ENCODE measurements at regions not wholly inside any gene's neighbourhood (a gene's known extent, or its start where the extent isn't known, plus 50 kb on each side); places are given as distances from the start of the nearest gene placed in this dataset.
A peak's percentile ranks its signal among the peaks of the same experiment; 100 is the strongest.

- no peaks in the 10 kb centered on the region for H3K9me3 ChIP-seq (ENCODE audit: insufficient read depth, low read length)
- peaks cover 2% of the 10 kb centered on the region for H3K4me1 ChIP-seq (ENCODE audit: insufficient read depth, insufficient read length)
- TF ChIP-seq ZNF274 (IDR thresholded peaks at IDR 0.05; ENCODE audit: low read depth, low read length), result no peak
- TF ChIP-seq SUZ12 (IDR thresholded peaks at IDR 0.05; ENCODE audit: extremely low read depth, insufficient read depth, insufficient read length), result no peak
- no peak for TF ChIP-seq YY1 (IDR thresholded peaks at IDR 0.05; ENCODE audit: insufficient read depth, insufficient read length)
- no peaks in the 10 kb centered on the region for H3K27me3 ChIP-seq (ENCODE audit: insufficient read depth, insufficient read length)
- DNase-seq (ENCODE audit: low read depth, low spot score), result no peak
- no peak overlapping the region for H3K9ac ChIP-seq (ENCODE audit: insufficient read length, low read depth)
- H3K36me3 ChIP-seq (ENCODE audit: insufficient read depth, insufficient read length, low read length), result no peaks in the 10 kb centered on the region
- H3K4me3 ChIP-seq (ENCODE audit: insufficient read length, low read depth), result no peak overlapping the region
These were observed 329.3 kb upstream of the PROX1 start for GRCh38 chr1:213658457-213658856.

GRCh38 chr1:213659580-213660547 is 327.9 kb upstream of the PROX1 start:
- no peak for TF ChIP-seq YY1 (IDR thresholded peaks at IDR 0.05; ENCODE audit: insufficient read depth, insufficient read length)
- TF ChIP-seq SUZ12 (IDR thresholded peaks at IDR 0.05; ENCODE audit: extremely low read depth, insufficient read depth, insufficient read length), result no peak
- H3K9ac ChIP-seq (ENCODE audit: insufficient read length, low read depth), result no peak overlapping the region
- no peaks in the 10 kb centered on the region for H3K9me3 ChIP-seq (ENCODE audit: insufficient read depth, low read length)
- no peaks in the 10 kb centered on the region for H3K36me3 ChIP-seq (ENCODE audit: insufficient read depth, insufficient read length, low read length)
- no peak for DNase-seq (ENCODE audit: low read depth, low spot score)
- H3K27me3 ChIP-seq (ENCODE audit: insufficient read depth, insufficient read length), result no peaks in the 10 kb centered on the region
- H3K4me3 ChIP-seq (ENCODE audit: insufficient read length, low read depth), result no peak overlapping the region
- H3K4me1 ChIP-seq (ENCODE audit: insufficient read depth, insufficient read length), result peaks cover 2% of the 10 kb centered on the region

- no peaks in the 10 kb centered on the region for H3K36me3 ChIP-seq (ENCODE audit: insufficient read depth, insufficient read length, low read length)
- no peaks in the 10 kb centered on the region for H3K9me3 ChIP-seq (ENCODE audit: insufficient read depth, low read length)
- H3K9ac ChIP-seq (ENCODE audit: insufficient read length, low read depth), result no peak overlapping the region
- no peak for DNase-seq (ENCODE audit: low read depth, low spot score)
- H3K4me1 ChIP-seq (ENCODE audit: insufficient read depth, insufficient read length), result peaks cover 2% of the 10 kb centered on the region
- H3K27me3 ChIP-seq (ENCODE audit: insufficient read depth, insufficient read length), result no peaks in the 10 kb centered on the region
- TF ChIP-seq SUZ12 (IDR thresholded peaks at IDR 0.05; ENCODE audit: extremely low read depth, insufficient read depth, insufficient read length) (no peak), ZNF274 (IDR thresholded peaks at IDR 0.05; ENCODE audit: low read depth, low read length) (no peak), YY1 (IDR thresholded peaks at IDR 0.05; ENCODE audit: insufficient read depth, insufficient read length) (no peak)
- H3K4me3 ChIP-seq (ENCODE audit: insufficient read length, low read depth), result no peak overlapping the region
These were observed 326.5 kb upstream of the PROX1 start for GRCh38 chr1:213661302-213661701.

- no peaks in the 10 kb centered on the region for H3K36me3 ChIP-seq (ENCODE audit: insufficient read depth, insufficient read length, low read length)
- no peak for DNase-seq (ENCODE audit: low read depth, low spot score)
- TF ChIP-seq ZNF274 (IDR thresholded peaks at IDR 0.05; ENCODE audit: low read depth, low read length) (no peak), YY1 (IDR thresholded peaks at IDR 0.05; ENCODE audit: insufficient read depth, insufficient read length) (no peak), SUZ12 (IDR thresholded peaks at IDR 0.05; ENCODE audit: extremely low read depth, insufficient read depth, insufficient read length) (no peak)
- H3K27me3 ChIP-seq (ENCODE audit: insufficient read depth, insufficient read length), result no peaks in the 10 kb centered on the region
- peaks cover 6% of the 10 kb centered on the region for H3K4me1 ChIP-seq (ENCODE audit: insufficient read depth, insufficient read length)
- no peaks in the 10 kb centered on the region for H3K9me3 ChIP-seq (ENCODE audit: insufficient read depth, low read length)
- H3K4me3 ChIP-seq (ENCODE audit: insufficient read length, low read depth), result no peak overlapping the region
- H3K9ac ChIP-seq (ENCODE audit: insufficient read length, low read depth), result no peak overlapping the region
These were observed 321.7 kb upstream of the PROX1 start for GRCh38 chr1:213666113-213666512.

GRCh38 chr1:213666922-213667321 is 320.9 kb upstream of the PROX1 start:
- no peak for TF ChIP-seq SUZ12 (IDR thresholded peaks at IDR 0.05; ENCODE audit: extremely low read depth, insufficient read depth, insufficient read length)
- no peak for TF ChIP-seq YY1 (IDR thresholded peaks at IDR 0.05; ENCODE audit: insufficient read depth, insufficient read length)
- TF ChIP-seq ZNF274 (IDR thresholded peaks at IDR 0.05; ENCODE audit: low read depth, low read length), result no peak
- Histone ChIP-seq H3K9ac (ENCODE audit: insufficient read length, low read depth) (no peak overlapping the region), H3K36me3 (ENCODE audit: insufficient read depth, insufficient read length, low read length) (no peaks in the 10 kb centered on the region), H3K4me3 (ENCODE audit: insufficient read length, low read depth) (no peak overlapping the region), H3K27me3 (ENCODE audit: insufficient read depth, insufficient read length) (no peaks in the 10 kb centered on the region), H3K4me1 (ENCODE audit: insufficient read depth, insufficient read length) (peaks cover 6% of the 10 kb centered on the region), H3K9me3 (ENCODE audit: insufficient read depth, low read length) (no peaks in the 10 kb centered on the region)
- DNase-seq (ENCODE audit: low read depth, low spot score), result no peak

- H3K27me3 ChIP-seq (ENCODE audit: insufficient read depth, insufficient read length), result no peaks in the 10 kb centered on the region
- H3K4me3 ChIP-seq (ENCODE audit: insufficient read length, low read depth), result no peak overlapping the region
- H3K9me3 ChIP-seq (ENCODE audit: insufficient read depth, low read length), result no peaks in the 10 kb centered on the region
- no peaks in the 10 kb centered on the region for H3K36me3 ChIP-seq (ENCODE audit: insufficient read depth, insufficient read length, low read length)
- peaks cover 6% of the 10 kb centered on the region for H3K4me1 ChIP-seq (ENCODE audit: insufficient read depth, insufficient read length)
- H3K9ac ChIP-seq (ENCODE audit: insufficient read length, low read depth), result no peak overlapping the region
- no peak for DNase-seq (ENCODE audit: low read depth, low spot score)
- no peak for TF ChIP-seq YY1 (IDR thresholded peaks at IDR 0.05; ENCODE audit: insufficient read depth, insufficient read length)
- no peak for TF ChIP-seq SUZ12 (IDR thresholded peaks at IDR 0.05; ENCODE audit: extremely low read depth, insufficient read depth, insufficient read length)
- TF ChIP-seq ZNF274 (IDR thresholded peaks at IDR 0.05; ENCODE audit: low read depth, low read length), result no peak
These were observed 318.3 kb upstream of the PROX1 start for GRCh38 chr1:213669512-213669911.

GRCh38 chr1:213669964-213670691 is 317.6 kb upstream of the PROX1 start:
- Histone ChIP-seq H3K36me3 (ENCODE audit: insufficient read depth, insufficient read length, low read length) (no peaks in the 10 kb centered on the region), H3K4me1 (ENCODE audit: insufficient read depth, insufficient read length) (peaks cover 6% of the 10 kb centered on the region), H3K27me3 (ENCODE audit: insufficient read depth, insufficient read length) (no peaks in the 10 kb centered on the region), H3K4me3 (ENCODE audit: insufficient read length, low read depth) (no peak overlapping the region), H3K9me3 (ENCODE audit: insufficient read depth, low read length) (0 out of 2 replicates have a peak, but pooled peaks cover 3% of the 10 kb centered on the region), H3K9ac (ENCODE audit: insufficient read length, low read depth) (peak overlapping the region; percentile 33)
- DNase-seq (ENCODE audit: low read depth, low spot score), result peak; percentile 59
- TF ChIP-seq YY1 (IDR thresholded peaks at IDR 0.05; ENCODE audit: insufficient read depth, insufficient read length) (no peak), ZNF274 (IDR thresholded peaks at IDR 0.05; ENCODE audit: low read depth, low read length) (no peak), SUZ12 (IDR thresholded peaks at IDR 0.05; ENCODE audit: extremely low read depth, insufficient read depth, insufficient read length) (no peak)
